HG02938 (cell line): ENCODE measurements at regions not wholly inside any gene's neighbourhood (a gene's known extent, or its start where the extent isn't known, plus 50 kb on each side); places are given as distances from the start of the nearest gene placed in this dataset.
A peak's percentile ranks its signal among the peaks of the same experiment; 100 is the strongest.
"Not testable (repeated sequence)": the region's sequence is repeated elsewhere in the genome, so short reads cannot be mapped to it uniquely, and the experiment has no call there.

ENCODE experiments used
- ATAC-seq: cut with Tn5 transposase; IDR thresholded peaks from one replicate; pipeline ENCODE4 v1.9.1; 2021; ENCODE audit warnings: mild to moderate bottlenecking, moderate library complexity; ENCODE audit not compliant: unreplicated experiment

GRCh38 chr6:11411593-11411992 is 126.0 kb upstream of the TMEM170B start:
- ATAC-seq = no peak

- no peak for ATAC-seq
Measured at GRCh38 chr6:11410539-11411307, 126.8 kb upstream of the TMEM170B start.

- ATAC-seq = no peak
Measured at GRCh38 chr6:11409371-11409770, 128.2 kb upstream of the TMEM170B start.

- ATAC-seq = no peak
Measured at GRCh38 chr6:11407414-11407813, 130.1 kb upstream of the TMEM170B start.

- no peak for ATAC-seq
Measured at GRCh38 chr6:11404838-11405237, 132.7 kb upstream of the TMEM170B start.

- peak; percentile 70 for ATAC-seq
Measured at GRCh38 chr6:11404081-11404480, 133.5 kb upstream of the TMEM170B start.

GRCh38 chr6:11403035-11403601 is 134.4 kb upstream of the TMEM170B start:
- ATAC-seq = no peak

- ATAC-seq = not testable (repeated sequence)
Measured at GRCh38 chr6:11402581-11402980, 135.0 kb upstream of the TMEM170B start.

GRCh38 chr6:11401954-11402353 is 135.6 kb upstream of the TMEM170B start:
- not testable (repeated sequence) for ATAC-seq

GRCh38 chr6:11398451-11399326 is 138.9 kb upstream of the TMEM170B start:
- ATAC-seq = no peak

- ATAC-seq = no peak
Measured at GRCh38 chr6:11397622-11398450, 139.7 kb upstream of the TMEM170B start.

- ATAC-seq = no peak
Measured at GRCh38 chr6:11396860-11397259, 140.7 kb upstream of the TMEM170B start.

GRCh38 chr6:11393713-11394627 is 143.6 kb upstream of the TMEM170B start:
- no peak for ATAC-seq

GRCh38 chr6:11392778-11393507 is 144.6 kb upstream of the TMEM170B start:
- no peak for ATAC-seq

GRCh38 chr6:11391934-11392777 is 145.4 kb upstream of the TMEM170B start:
- no peak for ATAC-seq

GRCh38 chr6:11389977-11390376 is 147.6 kb upstream of the TMEM170B start:
- ATAC-seq = no peak

GRCh38 chr6:11388983-11389944 is 148.3 kb upstream of the TMEM170B start:
- ATAC-seq = no peak
